ENCODE measurements at regions not wholly inside any gene's neighbourhood (a gene's known extent, or its start where the extent isn't known, plus 50 kb on each side); places are given as distances from the start of the nearest gene placed in this dataset.

- no peak for TF ChIP-seq CTCF (IDR thresholded peaks at IDR 0.05)
Measured at GRCh38 chr18:14925281-14925709, 177.3 kb downstream of the ANKRD30B start.

GRCh38 chr18:14927701-14928100 lies 179.7 kb downstream of the ANKRD30B start:
- TF ChIP-seq CTCF (IDR thresholded peaks at IDR 0.05): no peak

- TF ChIP-seq CTCF (IDR thresholded peaks at IDR 0.05): no peak
Measured at GRCh38 chr18:14928396-14928795, 180.4 kb downstream of the ANKRD30B start.

GRCh38 chr18:14930076-14930475 lies 182.1 kb downstream of the ANKRD30B start:
- TF ChIP-seq CTCF (IDR thresholded peaks at IDR 0.05): no peak

- no peak for TF ChIP-seq CTCF (IDR thresholded peaks at IDR 0.05)
Measured at GRCh38 chr18:14930576-14930975, 182.6 kb downstream of the ANKRD30B start.

GRCh38 chr18:14933049-14933851 lies 185.3 kb downstream of the ANKRD30B start:
- TF ChIP-seq CTCF (IDR thresholded peaks at IDR 0.05): no peak

GRCh38 chr18:14933964-14934363 lies 186.0 kb downstream of the ANKRD30B start:
- TF ChIP-seq CTCF (IDR thresholded peaks at IDR 0.05): no peak
